ENCODE measurements at regions not wholly inside any gene's neighbourhood (a gene's known extent, or its start where the extent isn't known, plus 50 kb on each side); places are given as distances from the start of the nearest gene placed in this dataset.

DNA sequence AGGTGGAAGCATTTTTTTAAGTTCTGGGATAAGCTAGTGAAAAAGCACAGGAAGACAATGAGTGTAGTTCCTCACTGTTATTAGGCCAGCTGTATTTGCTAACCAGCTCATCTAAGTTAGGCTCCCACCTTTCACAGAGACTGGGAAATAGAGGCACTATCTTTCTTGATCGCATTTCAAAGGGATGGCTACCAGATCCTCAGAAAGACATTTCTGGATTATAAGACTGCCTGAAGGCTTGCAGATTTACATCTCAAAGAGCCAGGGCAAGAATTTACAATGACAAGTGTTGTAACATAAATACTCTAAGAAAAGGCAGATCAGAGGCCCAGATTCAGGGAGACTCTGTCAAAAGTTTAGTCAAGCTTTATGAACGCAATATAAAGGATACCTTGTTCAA lies 1005.5 kb downstream of the PCDH9 start:
- 39 to 94% (median 87%) methylated on average over 2 of the region's 2 CpGs for WGBS, 4 donors
- no peak overlapping the region for H3K4me3 ChIP-seq
- H3K27ac ChIP-seq = no peak overlapping the region
- H3K9me3 ChIP-seq (replicated peaks in 1 of 3) = no peaks in the 10 kb centered on the region
- H3K27me3 ChIP-seq = no peaks in the 10 kb centered on the region
- TF ChIP-seq, protein P1, sequence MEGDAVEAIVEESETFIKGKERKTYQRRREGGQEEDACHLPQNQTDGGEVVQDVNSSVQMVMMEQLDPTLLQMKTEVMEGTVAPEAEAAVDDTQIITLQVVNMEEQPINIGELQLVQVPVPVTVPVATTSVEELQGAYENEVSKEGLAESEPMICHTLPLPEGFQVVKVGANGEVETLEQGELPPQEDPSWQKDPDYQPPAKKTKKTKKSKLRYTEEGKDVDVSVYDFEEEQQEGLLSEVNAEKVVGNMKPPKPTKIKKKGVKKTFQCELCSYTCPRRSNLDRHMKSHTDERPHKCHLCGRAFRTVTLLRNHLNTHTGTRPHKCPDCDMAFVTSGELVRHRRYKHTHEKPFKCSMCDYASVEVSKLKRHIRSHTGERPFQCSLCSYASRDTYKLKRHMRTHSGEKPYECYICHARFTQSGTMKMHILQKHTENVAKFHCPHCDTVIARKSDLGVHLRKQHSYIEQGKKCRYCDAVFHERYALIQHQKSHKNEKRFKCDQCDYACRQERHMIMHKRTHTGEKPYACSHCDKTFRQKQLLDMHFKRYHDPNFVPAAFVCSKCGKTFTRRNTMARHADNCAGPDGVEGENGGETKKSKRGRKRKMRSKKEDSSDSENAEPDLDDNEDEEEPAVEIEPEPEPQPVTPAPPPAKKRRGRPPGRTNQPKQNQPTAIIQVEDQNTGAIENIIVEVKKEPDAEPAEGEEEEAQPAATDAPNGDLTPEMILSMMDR (IDR thresholded peaks at IDR 0.05) = no peak
- TF ChIP-seq POLR2A (IDR thresholded peaks at IDR 0.05) = no peak
- intact Hi-C loops (cut with DNase I) = no loop called here
- H3K4me1 ChIP-seq (replicated peaks in 1 of 2) = no peaks in the 10 kb centered on the region
- DNase-seq = no peak
- H3K36me3 ChIP-seq (replicated peaks in 1 of 2) = no peaks in the 10 kb centered on the region

DNA sequence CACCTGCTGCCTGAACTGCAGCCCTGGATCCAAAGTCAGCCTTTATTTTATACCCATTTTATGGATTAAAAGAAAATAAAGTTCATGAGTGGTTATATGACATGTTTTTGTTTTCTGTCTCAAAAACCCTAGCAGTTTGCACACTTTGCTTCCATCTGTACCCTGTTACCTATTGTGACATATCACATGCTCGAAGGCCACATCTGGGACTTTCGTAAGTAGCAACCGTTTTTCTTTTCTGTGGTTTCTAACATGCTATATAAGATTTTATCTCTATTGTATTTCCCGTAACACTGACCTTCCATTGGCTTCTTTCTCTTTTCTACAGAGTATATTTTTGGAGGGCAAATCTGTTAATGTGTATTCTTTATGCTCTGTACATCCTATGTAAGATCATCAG lies 1007.2 kb downstream of the PCDH9 start:
- no peaks in the 10 kb centered on the region for H3K9me3 ChIP-seq (replicated peaks in 1 of 3)
- no peak for DNase-seq
- intact Hi-C loops (cut with DNase I) = no loop called here
- no peak overlapping the region for H3K27ac ChIP-seq
- no peak overlapping the region for H3K4me3 ChIP-seq
- no peaks in the 10 kb centered on the region for H3K27me3 ChIP-seq
- TF ChIP-seq POLR2A (IDR thresholded peaks at IDR 0.05) = no peak
- TF ChIP-seq, protein P1 (IDR thresholded peaks at IDR 0.05) = no peak
- H3K4me1 ChIP-seq (replicated peaks in 1 of 2) = no peaks in the 10 kb centered on the region
- 61 to 82% (median 77%) methylated on average over 4 of the region's 4 CpGs for WGBS, 4 donors
- H3K36me3 ChIP-seq (replicated peaks in 1 of 2) = no peaks in the 10 kb centered on the region

DNA sequence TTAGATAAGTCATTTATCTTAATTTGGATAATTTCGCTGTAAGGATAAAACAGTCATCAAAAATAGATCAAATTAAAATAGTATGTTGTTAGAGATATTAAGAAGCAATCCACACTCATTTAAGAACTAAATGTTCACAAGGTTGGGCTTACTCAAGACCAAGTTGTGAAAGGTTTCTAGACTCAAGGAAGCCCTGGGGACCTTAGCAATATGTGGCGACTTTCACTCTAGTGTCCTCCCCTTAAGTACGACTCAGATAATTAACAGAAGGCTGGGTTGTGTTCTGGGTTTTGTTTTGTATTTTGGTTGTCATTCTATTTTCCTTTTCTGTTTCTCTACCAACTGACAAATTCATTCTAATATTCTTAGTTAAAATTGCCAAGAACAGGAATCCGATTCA lies 1008.0 kb downstream of the PCDH9 start:
- WGBS, 4 donors = 65 to 83% (median 82%) methylated on average over 4 of the region's 4 CpGs
- intact Hi-C loops (cut with DNase I) = no loop called here
- no peak for DNase-seq
- TF ChIP-seq POLR2A (IDR thresholded peaks at IDR 0.05) = no peak
- TF ChIP-seq, protein P1 (IDR thresholded peaks at IDR 0.05) = no peak
- Histone ChIP-seq H3K27ac (no peak overlapping the region), H3K27me3 (no peaks in the 10 kb centered on the region), H3K36me3 (replicated peaks in 1 of 2) (no peaks in the 10 kb centered on the region), H3K4me1 (replicated peaks in 1 of 2) (no peaks in the 10 kb centered on the region), H3K9me3 (replicated peaks in 1 of 3) (no peaks in the 10 kb centered on the region), H3K4me3 (no peak overlapping the region)

DNA sequence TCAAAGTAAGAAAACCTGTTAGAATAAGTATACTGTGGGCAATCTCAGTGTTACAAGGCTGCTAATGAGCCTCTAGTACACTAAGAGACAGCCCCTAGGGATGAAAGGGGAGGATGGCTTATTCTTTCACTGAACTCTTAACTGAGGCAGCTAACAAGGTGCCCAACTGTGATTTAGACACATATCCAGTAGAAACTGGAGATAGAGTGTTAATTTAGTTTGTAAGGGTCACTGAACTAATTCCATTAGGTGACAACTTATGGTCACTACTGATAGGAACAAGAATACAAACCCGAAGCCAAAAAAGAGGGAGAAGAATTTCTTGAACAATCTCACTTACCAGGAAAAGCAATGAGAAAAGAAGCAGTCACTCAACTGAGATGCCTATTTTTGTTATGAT lies 1010.6 kb downstream of the PCDH9 start:
- 61 to 78% (median 71%) methylated on average over 1 of the region's 1 CpG for WGBS, 4 donors

More for the DNA sequence above, 1010.6 kb downstream of the PCDH9 start:
- Histone ChIP-seq H3K27me3 (no peaks in the 10 kb centered on the region), H3K4me3 (no peak overlapping the region), H3K36me3 (replicated peaks in 1 of 2) (no peaks in the 10 kb centered on the region), H3K9me3 (replicated peaks in 1 of 3) (no peaks in the 10 kb centered on the region), H3K4me1 (replicated peaks in 1 of 2) (no peaks in the 10 kb centered on the region), H3K27ac (no peak overlapping the region)
- no peak for DNase-seq
- TF ChIP-seq, protein P1 (IDR thresholded peaks at IDR 0.05) = no peak
- TF ChIP-seq POLR2A (IDR thresholded peaks at IDR 0.05) = no peak
- intact Hi-C loops (cut with DNase I) = no loop called here
